ENCODE measurements at regions not wholly inside any gene's neighbourhood (a gene's known extent, or its start where the extent isn't known, plus 50 kb on each side); places are given as distances from the start of the nearest gene placed in this dataset.

GRCh38 chr14:84401631-84402030 lies 1128.3 kb upstream of the FLRT2 start:
- no peak for DNase-seq (ENCODE audit: low read depth)
- H3K4me3 ChIP-seq (ENCODE audit: low read depth, low read length): no peak overlapping the region
- TF ChIP-seq, protein P1, sequence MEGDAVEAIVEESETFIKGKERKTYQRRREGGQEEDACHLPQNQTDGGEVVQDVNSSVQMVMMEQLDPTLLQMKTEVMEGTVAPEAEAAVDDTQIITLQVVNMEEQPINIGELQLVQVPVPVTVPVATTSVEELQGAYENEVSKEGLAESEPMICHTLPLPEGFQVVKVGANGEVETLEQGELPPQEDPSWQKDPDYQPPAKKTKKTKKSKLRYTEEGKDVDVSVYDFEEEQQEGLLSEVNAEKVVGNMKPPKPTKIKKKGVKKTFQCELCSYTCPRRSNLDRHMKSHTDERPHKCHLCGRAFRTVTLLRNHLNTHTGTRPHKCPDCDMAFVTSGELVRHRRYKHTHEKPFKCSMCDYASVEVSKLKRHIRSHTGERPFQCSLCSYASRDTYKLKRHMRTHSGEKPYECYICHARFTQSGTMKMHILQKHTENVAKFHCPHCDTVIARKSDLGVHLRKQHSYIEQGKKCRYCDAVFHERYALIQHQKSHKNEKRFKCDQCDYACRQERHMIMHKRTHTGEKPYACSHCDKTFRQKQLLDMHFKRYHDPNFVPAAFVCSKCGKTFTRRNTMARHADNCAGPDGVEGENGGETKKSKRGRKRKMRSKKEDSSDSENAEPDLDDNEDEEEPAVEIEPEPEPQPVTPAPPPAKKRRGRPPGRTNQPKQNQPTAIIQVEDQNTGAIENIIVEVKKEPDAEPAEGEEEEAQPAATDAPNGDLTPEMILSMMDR (IDR thresholded peaks at IDR 0.05; ENCODE audit: insufficient read depth, low read depth, low read length, missing control alignments): no peak

- TF ChIP-seq, protein P1 (IDR thresholded peaks at IDR 0.05; ENCODE audit: insufficient read depth, low read depth, low read length, missing control alignments): no peak
- DNase-seq (ENCODE audit: low read depth): no peak
- no peak overlapping the region for H3K4me3 ChIP-seq (ENCODE audit: low read depth, low read length)
These were observed 1126.4 kb upstream of the FLRT2 start for GRCh38 chr14:84403585-84403984.

- no peak for DNase-seq (ENCODE audit: low read depth)
- TF ChIP-seq, protein P1 (IDR thresholded peaks at IDR 0.05; ENCODE audit: insufficient read depth, low read depth, low read length, missing control alignments): no peak
- H3K4me3 ChIP-seq (ENCODE audit: low read depth, low read length): no peak overlapping the region
These were observed 1125.7 kb upstream of the FLRT2 start for GRCh38 chr14:84404246-84404645.

GRCh38 chr14:84409435-84409834 lies 1120.5 kb upstream of the FLRT2 start:
- TF ChIP-seq, protein P1 (IDR thresholded peaks at IDR 0.05; ENCODE audit: insufficient read depth, low read depth, low read length, missing control alignments): no peak
- DNase-seq (ENCODE audit: low read depth): no peak
- H3K4me3 ChIP-seq (ENCODE audit: low read depth, low read length): no peak overlapping the region

DNA sequence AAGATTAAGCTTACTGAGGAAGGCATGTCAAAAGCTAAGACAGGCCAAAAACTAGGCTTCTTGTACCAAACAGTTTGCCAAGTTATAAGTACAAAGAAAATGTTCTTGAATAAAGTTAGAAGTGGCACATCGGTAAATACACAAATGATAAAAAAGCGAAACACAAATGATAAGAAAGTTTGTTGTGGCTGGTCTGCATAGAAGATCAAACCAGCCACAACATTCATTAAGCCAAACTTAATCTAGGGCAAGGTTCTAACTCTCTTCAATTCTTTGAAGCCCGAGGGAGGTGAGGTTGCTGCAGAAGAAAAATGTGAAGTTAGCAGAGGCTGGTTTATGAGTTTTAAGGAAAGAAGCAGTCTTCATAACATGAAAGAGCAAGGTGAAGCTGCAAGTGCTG lies 1119.6 kb upstream of the FLRT2 start:
- H3K4me3 ChIP-seq (ENCODE audit: low read depth, low read length): no peak overlapping the region
- DNase-seq (ENCODE audit: low read depth): no peak
- TF ChIP-seq, protein P1 (IDR thresholded peaks at IDR 0.05; ENCODE audit: insufficient read depth, low read depth, low read length, missing control alignments): no peak

DNA sequence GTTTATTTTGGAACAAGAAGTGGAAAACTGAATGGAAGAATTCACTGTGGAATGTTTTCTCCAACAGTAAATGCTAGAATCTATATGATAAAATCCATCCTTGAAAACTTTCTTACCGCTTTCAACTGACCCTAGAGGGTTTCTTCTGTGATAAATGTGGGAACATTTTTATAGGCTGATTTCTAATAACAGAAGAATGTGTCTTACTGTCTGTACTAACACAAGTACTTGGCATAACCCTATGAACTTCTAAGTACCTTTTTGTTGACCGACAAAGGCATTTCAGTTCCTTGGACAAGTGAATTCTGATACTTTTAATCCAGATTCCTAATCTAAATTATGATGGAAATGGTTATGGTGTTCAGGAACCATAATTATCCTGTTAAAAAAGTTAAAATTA lies 1109.7 kb upstream of the FLRT2 start:
- TF ChIP-seq, protein P1 (IDR thresholded peaks at IDR 0.05; ENCODE audit: insufficient read depth, low read depth, low read length, missing control alignments): no peak
- no peak overlapping the region for H3K4me3 ChIP-seq (ENCODE audit: low read depth, low read length)

GRCh38 chr14:84421621-84422020 lies 1108.3 kb upstream of the FLRT2 start:
- TF ChIP-seq, protein P1 (IDR thresholded peaks at IDR 0.05; ENCODE audit: insufficient read depth, low read depth, low read length, missing control alignments): no peak
- no peak for DNase-seq (ENCODE audit: low read depth)
- no peak overlapping the region for H3K4me3 ChIP-seq (ENCODE audit: low read depth, low read length)

More for the DNA sequence above, 1109.7 kb upstream of the FLRT2 start:
- DNase-seq (ENCODE audit: low read depth): no peak

All from GM12865 (cell line).